ENCODE measurements at regions not wholly inside any gene's neighbourhood (a gene's known extent, or its start where the extent isn't known, plus 50 kb on each side); places are given as distances from the start of the nearest gene placed in this dataset.
A peak's percentile ranks its signal among the peaks of the same experiment; 100 is the strongest.

DNA sequence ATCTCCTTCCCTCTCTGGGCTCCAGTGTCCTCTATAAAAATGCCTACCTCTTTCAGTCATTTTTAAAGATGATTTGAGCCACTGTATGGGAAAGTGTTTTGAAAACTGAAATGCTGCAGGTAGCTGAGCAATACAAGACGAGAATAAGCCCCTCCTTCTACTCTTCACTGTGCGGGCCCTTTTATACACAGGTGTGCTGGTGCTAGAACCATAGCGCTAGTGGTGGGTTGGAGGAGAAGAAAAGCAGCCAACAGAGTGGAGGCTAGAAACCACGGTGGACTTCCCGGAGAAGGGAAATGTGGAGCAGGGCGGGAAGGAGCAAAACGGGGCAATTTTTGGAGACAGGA, 58.2 kb upstream of the DLX4 start:
- H3K27ac ChIP-seq (replicated peaks): no peak overlapping the region
- intact Hi-C loops (cut with micrococcal nuclease): no loop called here
- H3K9me3 ChIP-seq (replicated peaks): no peaks in the 10 kb centered on the region
- TF ChIP-seq, protein P1, sequence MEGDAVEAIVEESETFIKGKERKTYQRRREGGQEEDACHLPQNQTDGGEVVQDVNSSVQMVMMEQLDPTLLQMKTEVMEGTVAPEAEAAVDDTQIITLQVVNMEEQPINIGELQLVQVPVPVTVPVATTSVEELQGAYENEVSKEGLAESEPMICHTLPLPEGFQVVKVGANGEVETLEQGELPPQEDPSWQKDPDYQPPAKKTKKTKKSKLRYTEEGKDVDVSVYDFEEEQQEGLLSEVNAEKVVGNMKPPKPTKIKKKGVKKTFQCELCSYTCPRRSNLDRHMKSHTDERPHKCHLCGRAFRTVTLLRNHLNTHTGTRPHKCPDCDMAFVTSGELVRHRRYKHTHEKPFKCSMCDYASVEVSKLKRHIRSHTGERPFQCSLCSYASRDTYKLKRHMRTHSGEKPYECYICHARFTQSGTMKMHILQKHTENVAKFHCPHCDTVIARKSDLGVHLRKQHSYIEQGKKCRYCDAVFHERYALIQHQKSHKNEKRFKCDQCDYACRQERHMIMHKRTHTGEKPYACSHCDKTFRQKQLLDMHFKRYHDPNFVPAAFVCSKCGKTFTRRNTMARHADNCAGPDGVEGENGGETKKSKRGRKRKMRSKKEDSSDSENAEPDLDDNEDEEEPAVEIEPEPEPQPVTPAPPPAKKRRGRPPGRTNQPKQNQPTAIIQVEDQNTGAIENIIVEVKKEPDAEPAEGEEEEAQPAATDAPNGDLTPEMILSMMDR (IDR thresholded peaks at IDR 0.05; ENCODE audit: borderline replicate concordance): no peak
- H3K27me3 ChIP-seq (ENCODE audit: low read depth): peaks cover 96% of the 10 kb centered on the region
- no peak for DNase-seq
- H3K36me3 ChIP-seq: no peaks in the 10 kb centered on the region
- peak overlapping the region; percentile 38 for H3K4me3 ChIP-seq
- peaks cover 8% of the 10 kb centered on the region for H3K4me1 ChIP-seq

DNA sequence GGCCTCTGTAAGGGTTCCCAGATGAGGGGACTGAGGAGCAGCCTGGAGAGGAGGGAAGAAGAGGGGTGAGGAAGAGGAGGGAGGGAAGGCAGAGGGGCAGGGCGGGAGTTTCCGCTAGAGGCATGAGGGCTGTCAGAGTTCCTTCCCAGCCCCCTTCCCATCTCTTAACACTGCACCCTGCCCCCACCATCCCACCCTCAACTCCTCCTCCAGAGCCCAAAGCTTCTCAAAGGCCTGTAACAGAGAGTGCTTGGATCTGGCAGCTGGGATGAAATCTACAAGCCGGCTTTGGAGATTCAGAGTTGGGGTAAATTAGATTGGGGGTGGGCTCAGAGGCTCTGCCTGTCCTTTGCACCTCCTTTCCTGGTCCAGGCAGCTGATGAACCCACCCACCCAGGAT, 57.3 kb upstream of the DLX4 start:
- Histone ChIP-seq H3K27me3 (ENCODE audit: low read depth) (peaks cover 99% of the 10 kb centered on the region), H3K4me1 (peaks cover 8% of the 10 kb centered on the region), H3K27ac (replicated peaks) (no peak overlapping the region), H3K9me3 (replicated peaks) (no peaks in the 10 kb centered on the region), H3K4me3 (no peak overlapping the region), H3K36me3 (no peaks in the 10 kb centered on the region)
- no peak for DNase-seq
- TF ChIP-seq, protein P1 (IDR thresholded peaks at IDR 0.05; ENCODE audit: borderline replicate concordance): no peak
- intact Hi-C loops (cut with micrococcal nuclease): no loop called here

DNA sequence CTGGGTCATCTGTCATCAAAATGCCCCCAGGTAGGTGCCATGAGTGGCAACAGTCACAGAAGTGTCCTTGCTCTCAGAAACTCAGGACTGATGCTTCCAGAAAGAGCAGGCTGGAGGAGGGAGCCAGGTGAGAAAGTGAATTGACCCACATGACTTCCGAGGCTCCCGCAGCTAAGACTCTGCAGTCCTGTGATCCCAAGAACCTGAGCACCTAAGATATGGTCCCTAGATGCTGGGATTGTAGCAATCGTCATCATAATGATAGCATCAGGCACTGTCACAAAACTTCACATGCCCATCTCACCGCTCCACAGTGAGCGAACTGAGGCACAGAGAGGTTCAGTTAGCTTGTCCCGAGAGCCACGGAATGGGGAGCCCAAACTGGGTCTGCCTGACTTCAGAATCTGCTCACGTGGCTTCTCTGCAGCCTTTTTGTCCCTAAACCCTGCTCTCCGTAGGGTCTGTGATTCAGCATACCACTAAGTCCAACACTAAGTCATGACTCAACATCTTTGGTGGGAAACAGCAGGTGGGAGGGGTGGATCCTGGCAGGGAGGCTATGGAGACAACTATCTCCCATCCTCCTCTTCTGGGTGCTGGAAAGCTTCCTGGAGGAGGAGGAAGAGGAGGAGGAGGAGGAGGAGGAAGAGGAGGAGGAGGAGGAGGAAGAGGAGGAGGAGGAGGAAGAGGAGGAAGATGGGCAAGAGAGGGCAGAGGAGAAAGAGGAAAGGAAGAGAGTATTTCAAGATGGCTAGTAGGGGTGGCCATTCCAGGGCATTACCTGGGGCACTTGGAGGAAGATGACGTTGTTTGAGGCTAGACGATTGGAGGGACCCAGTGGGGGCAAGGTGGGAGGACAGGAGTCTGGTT, 55.5 kb upstream of the DLX4 start:
- intact Hi-C loops (cut with micrococcal nuclease): no loop called here
- no peak overlapping the region for H3K4me3 ChIP-seq
- H3K27ac ChIP-seq (replicated peaks): no peak overlapping the region
- H3K27me3 ChIP-seq (ENCODE audit: low read depth): peaks cover 90% of the 10 kb centered on the region
- DNase-seq: no peak
- TF ChIP-seq, protein P1 (IDR thresholded peaks at IDR 0.05; ENCODE audit: borderline replicate concordance): no peak
- H3K9me3 ChIP-seq (replicated peaks): no peaks in the 10 kb centered on the region
- peaks cover 8% of the 10 kb centered on the region for H3K4me1 ChIP-seq
- no peaks in the 10 kb centered on the region for H3K36me3 ChIP-seq

DNA sequence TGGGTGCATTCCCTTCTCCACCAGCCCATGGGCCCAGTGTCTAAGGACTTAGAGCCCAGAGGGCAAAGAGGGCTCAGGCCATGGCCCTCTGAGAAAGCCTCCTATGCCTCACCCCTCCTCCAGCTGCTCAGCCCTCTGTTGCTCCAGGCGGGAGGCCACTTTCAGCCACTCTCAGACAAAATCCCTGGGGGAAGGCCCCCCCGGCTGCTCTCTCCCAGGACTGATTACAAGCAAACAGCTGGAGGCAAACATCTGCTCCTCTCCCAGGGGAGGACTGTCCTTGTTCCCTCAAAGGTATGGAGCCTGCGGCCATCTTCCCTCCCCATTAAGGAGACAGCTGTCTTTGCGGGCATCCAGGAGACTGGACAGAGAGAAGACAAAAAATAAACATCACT, 54.9 kb upstream of the DLX4 start:
- DNase-seq: no peak
- Histone ChIP-seq H3K27ac (replicated peaks) (no peak overlapping the region), H3K4me3 (no peak overlapping the region), H3K4me1 (peaks cover 8% of the 10 kb centered on the region), H3K27me3 (ENCODE audit: low read depth) (peaks cover 87% of the 10 kb centered on the region), H3K9me3 (replicated peaks) (no peaks in the 10 kb centered on the region), H3K36me3 (no peaks in the 10 kb centered on the region)
- intact Hi-C loops (cut with micrococcal nuclease): no loop called here
- TF ChIP-seq, protein P1 (IDR thresholded peaks at IDR 0.05; ENCODE audit: borderline replicate concordance): no peak

DNA sequence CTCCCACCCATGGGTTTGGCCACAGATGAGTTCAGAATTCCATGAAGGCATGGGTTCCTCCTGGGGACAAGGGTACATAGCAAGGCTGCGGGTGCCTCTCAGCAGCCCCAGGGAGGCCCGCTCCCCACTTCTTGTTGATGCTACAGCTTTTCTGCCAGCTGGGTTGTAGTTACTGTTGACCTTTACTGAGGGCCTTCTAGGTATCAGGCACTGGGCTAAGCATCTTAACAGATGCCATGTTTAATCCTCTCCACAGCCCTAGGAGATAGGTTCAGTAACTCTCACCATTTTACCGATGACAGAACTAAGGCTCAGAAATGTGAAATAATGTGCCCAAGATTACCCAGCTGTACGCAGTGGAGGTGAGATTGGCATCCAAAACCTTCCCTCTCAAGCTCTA, 54.3 kb upstream of the DLX4 start:
- peaks cover 82% of the 10 kb centered on the region for H3K27me3 ChIP-seq (ENCODE audit: low read depth)
- no peak for DNase-seq
- TF ChIP-seq, protein P1 (IDR thresholded peaks at IDR 0.05; ENCODE audit: borderline replicate concordance): no peak
- H3K36me3 ChIP-seq: no peaks in the 10 kb centered on the region
- intact Hi-C loops (cut with micrococcal nuclease): no loop called here
- no peak overlapping the region for H3K27ac ChIP-seq (replicated peaks)
- H3K9me3 ChIP-seq (replicated peaks): no peaks in the 10 kb centered on the region
- H3K4me3 ChIP-seq: no peak overlapping the region
- peaks cover 8% of the 10 kb centered on the region for H3K4me1 ChIP-seq
